ENCODE measurements at regions not wholly inside any gene's neighbourhood (a gene's known extent, or its start where the extent isn't known, plus 50 kb on each side); places are given as distances from the start of the nearest gene placed in this dataset.

DNA sequence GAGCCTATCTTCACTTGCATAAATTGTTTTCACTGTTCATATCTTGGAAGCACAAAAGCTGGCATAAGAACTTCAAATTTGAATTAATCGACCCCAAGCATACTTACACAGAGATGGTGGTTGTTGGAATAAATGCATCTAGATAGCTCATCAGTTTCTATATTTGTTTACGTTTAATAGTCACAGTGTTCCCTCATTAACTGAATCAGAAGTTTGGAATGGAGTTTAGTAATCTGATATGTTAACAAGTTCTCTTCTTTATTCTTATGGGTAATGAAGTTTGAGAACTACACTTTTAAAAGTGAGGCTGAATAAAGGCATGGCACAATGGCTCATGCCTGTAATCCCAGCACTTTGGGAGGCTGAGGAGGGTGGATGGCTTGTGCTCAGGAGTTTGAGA lies 886.7 kb upstream of the PCDH20 start:
- TF ChIP-seq, protein P1, sequence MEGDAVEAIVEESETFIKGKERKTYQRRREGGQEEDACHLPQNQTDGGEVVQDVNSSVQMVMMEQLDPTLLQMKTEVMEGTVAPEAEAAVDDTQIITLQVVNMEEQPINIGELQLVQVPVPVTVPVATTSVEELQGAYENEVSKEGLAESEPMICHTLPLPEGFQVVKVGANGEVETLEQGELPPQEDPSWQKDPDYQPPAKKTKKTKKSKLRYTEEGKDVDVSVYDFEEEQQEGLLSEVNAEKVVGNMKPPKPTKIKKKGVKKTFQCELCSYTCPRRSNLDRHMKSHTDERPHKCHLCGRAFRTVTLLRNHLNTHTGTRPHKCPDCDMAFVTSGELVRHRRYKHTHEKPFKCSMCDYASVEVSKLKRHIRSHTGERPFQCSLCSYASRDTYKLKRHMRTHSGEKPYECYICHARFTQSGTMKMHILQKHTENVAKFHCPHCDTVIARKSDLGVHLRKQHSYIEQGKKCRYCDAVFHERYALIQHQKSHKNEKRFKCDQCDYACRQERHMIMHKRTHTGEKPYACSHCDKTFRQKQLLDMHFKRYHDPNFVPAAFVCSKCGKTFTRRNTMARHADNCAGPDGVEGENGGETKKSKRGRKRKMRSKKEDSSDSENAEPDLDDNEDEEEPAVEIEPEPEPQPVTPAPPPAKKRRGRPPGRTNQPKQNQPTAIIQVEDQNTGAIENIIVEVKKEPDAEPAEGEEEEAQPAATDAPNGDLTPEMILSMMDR (conservative IDR thresholded peaks at IDR 0.05), result no peak
- TF ChIP-seq ZFX (IDR thresholded peaks at IDR 0.05), result no peak

Data from C4-2B (cell line).